ENCODE measurements at regions not wholly inside any gene's neighbourhood (a gene's known extent, or its start where the extent isn't known, plus 50 kb on each side); places are given as distances from the start of the nearest gene placed in this dataset.

DNA sequence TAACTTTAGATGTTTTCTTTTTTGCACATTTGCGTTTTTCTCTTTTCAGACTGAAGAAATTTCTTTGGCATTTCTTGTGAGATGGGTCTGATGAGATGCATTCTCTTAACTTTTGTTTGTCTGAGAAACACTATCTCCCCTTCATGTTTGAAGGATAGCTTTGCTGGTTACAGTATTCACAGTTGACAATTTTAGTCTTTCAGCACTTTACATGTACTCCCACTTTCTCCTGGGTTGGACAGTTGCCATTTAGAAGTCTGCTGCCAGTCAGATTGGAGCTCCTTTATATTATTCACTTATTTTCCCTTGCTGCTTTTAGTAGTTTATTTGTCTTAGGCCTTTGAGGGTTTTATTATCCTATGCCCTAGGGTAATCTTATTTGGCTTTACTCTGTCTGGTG, 67.3 kb upstream of the VOPP1 start:
- TF ChIP-seq, protein P1, sequence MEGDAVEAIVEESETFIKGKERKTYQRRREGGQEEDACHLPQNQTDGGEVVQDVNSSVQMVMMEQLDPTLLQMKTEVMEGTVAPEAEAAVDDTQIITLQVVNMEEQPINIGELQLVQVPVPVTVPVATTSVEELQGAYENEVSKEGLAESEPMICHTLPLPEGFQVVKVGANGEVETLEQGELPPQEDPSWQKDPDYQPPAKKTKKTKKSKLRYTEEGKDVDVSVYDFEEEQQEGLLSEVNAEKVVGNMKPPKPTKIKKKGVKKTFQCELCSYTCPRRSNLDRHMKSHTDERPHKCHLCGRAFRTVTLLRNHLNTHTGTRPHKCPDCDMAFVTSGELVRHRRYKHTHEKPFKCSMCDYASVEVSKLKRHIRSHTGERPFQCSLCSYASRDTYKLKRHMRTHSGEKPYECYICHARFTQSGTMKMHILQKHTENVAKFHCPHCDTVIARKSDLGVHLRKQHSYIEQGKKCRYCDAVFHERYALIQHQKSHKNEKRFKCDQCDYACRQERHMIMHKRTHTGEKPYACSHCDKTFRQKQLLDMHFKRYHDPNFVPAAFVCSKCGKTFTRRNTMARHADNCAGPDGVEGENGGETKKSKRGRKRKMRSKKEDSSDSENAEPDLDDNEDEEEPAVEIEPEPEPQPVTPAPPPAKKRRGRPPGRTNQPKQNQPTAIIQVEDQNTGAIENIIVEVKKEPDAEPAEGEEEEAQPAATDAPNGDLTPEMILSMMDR (conservative IDR thresholded peaks at IDR 0.05 in 1 of 2, IDR thresholded peaks at IDR 0.05 in 1 of 2; ENCODE audit: low read depth in 1 of 2, low read length in 2 of 2): no peak
- TF ChIP-seq EZH2 (IDR thresholded peaks at IDR 0.05; ENCODE audit: low read length, missing control alignments): no peak

Data from fibroblast of lung (primary cell).